ENCODE measurements at regions not wholly inside any gene's neighbourhood (a gene's known extent, or its start where the extent isn't known, plus 50 kb on each side); places are given as distances from the start of the nearest gene placed in this dataset.

- Histone ChIP-seq H4K20me1 (no peaks in the 10 kb centered on the region), H3K27me3 (no peaks in the 10 kb centered on the region), H3K9me3 (replicated peaks in 1 of 11) (no peaks in the 10 kb centered on the region), H3K9ac (no peak overlapping the region), H3K4me3 (no peak overlapping the region), H3K36me3 (no peaks in the 10 kb centered on the region), H3K4me1 (peaks cover 0 to 31% (median 16%) of the 10 kb centered on the region in 10 experiments; a peak in 11 of 20 replicates), H3K27ac (no peak overlapping the region), H3K4me2 (no peak overlapping the region)
- no peak for TF ChIP-seq Cebpa-rat (IDR thresholded peaks at IDR 0.05)
Observed at GRCh38 chr16:65950211-65950610, 416.3 kb upstream of the CDH5 start.

GRCh38 chr16:65948361-65948760, 418.1 kb upstream of the CDH5 start:
- H3K36me3 ChIP-seq, result no peaks in the 10 kb centered on the region
- no peaks in the 10 kb centered on the region for H4K20me1 ChIP-seq
- TF ChIP-seq Cebpa-rat (IDR thresholded peaks at IDR 0.05), result no peak
- H3K27me3 ChIP-seq, result no peaks in the 10 kb centered on the region
- H3K27ac ChIP-seq, result no peak overlapping the region
- H3K4me3 ChIP-seq, result no peak overlapping the region
- 0 out of 22 replicates have a peak, but pooled peaks cover 0 to 5% (median 0%) of the 10 kb centered on the region in 11 experiments for H3K9me3 ChIP-seq (replicated peaks in 1 of 11)
- no peak overlapping the region for H3K4me2 ChIP-seq
- H3K9ac ChIP-seq, result no peak overlapping the region
- H3K4me1 ChIP-seq, result peaks cover 0 to 20% (median 9%) of the 10 kb centered on the region in 10 experiments; a peak in 7 of 20 replicates

- Histone ChIP-seq H3K36me3 (no peaks in the 10 kb centered on the region), H3K27me3 (no peaks in the 10 kb centered on the region), H3K9me3 (replicated peaks in 1 of 11) (peaks cover 0 to 8% (median 0%) of the 10 kb centered on the region in 11 experiments; a peak in 1 of 22 replicates), H3K4me3 (no peak overlapping the region), H3K4me1 (peaks cover 0 to 17% (median 7%) of the 10 kb centered on the region in 10 experiments; a peak in 6 of 20 replicates), H4K20me1 (no peaks in the 10 kb centered on the region), H3K4me2 (no peak overlapping the region), H3K9ac (no peak overlapping the region), H3K27ac (no peak overlapping the region)
- TF ChIP-seq Cebpa-rat (IDR thresholded peaks at IDR 0.05), result no peak
Observed at GRCh38 chr16:65947951-65948350, 418.5 kb upstream of the CDH5 start.

- Histone ChIP-seq H4K20me1 (no peaks in the 10 kb centered on the region), H3K36me3 (no peaks in the 10 kb centered on the region)
- TF ChIP-seq Cebpa-rat (IDR thresholded peaks at IDR 0.05), result no peak
Observed at GRCh38 chr16:65945493-65945892, 421.0 kb upstream of the CDH5 start.

GRCh38 chr16:65944361-65944760, 422.1 kb upstream of the CDH5 start:
- H3K4me1 ChIP-seq, result peaks cover 0 to 12% (median 6%) of the 10 kb centered on the region in 10 experiments; a peak in 5 of 20 replicates
- H3K9me3 ChIP-seq (replicated peaks in 1 of 11), result peaks cover 0 to 16% (median 0%) of the 10 kb centered on the region in 11 experiments; a peak in 2 of 22 replicates
- H3K27me3 ChIP-seq, result no peaks in the 10 kb centered on the region
- H4K20me1 ChIP-seq, result no peaks in the 10 kb centered on the region
- no peak for TF ChIP-seq Cebpa-rat (IDR thresholded peaks at IDR 0.05)
- H3K27ac ChIP-seq, result no peak overlapping the region
- no peaks in the 10 kb centered on the region for H3K36me3 ChIP-seq
- no peak overlapping the region for H3K9ac ChIP-seq
- no peak overlapping the region for H3K4me2 ChIP-seq
- no peak overlapping the region for H3K4me3 ChIP-seq

More at GRCh38 chr16:65945493-65945892, 421.0 kb upstream of the CDH5 start:
- H3K4me1 ChIP-seq, result peaks cover 0 to 16% (median 6%) of the 10 kb centered on the region in 10 experiments; a peak in 6 of 20 replicates
- no peak overlapping the region for H3K4me3 ChIP-seq
- peak overlapping the region in 4 of 11 experiments; percentile 8 to 38 (median 14); a peak in 4 of 22 replicates for H3K4me2 ChIP-seq
- no peak overlapping the region for H3K9ac ChIP-seq
- H3K27me3 ChIP-seq, result no peaks in the 10 kb centered on the region
- H3K9me3 ChIP-seq (replicated peaks in 1 of 11), result peaks cover 0 to 16% (median 0%) of the 10 kb centered on the region in 11 experiments; a peak in 2 of 22 replicates
- H3K27ac ChIP-seq, result 0 out of 22 replicates have a peak overlapping the region, but pooled peaks of 1 of the 11 experiments have one; percentile 7

- TF ChIP-seq Cebpa-rat (IDR thresholded peaks at IDR 0.05), result no peak
- H4K20me1 ChIP-seq, result no peaks in the 10 kb centered on the region
- no peak overlapping the region for H3K4me2 ChIP-seq
- no peak overlapping the region for H3K9ac ChIP-seq
- peaks cover 0 to 20% (median 0%) of the 10 kb centered on the region in 11 experiments; a peak in 5 of 22 replicates for H3K9me3 ChIP-seq (replicated peaks in 1 of 11)
- no peak overlapping the region for H3K4me3 ChIP-seq
- peaks cover 0 to 5% (median 3%) of the 10 kb centered on the region in 10 experiments; a peak in 5 of 20 replicates for H3K4me1 ChIP-seq
- no peak overlapping the region for H3K27ac ChIP-seq
- H3K36me3 ChIP-seq, result no peaks in the 10 kb centered on the region
- H3K27me3 ChIP-seq, result no peaks in the 10 kb centered on the region
Observed at GRCh38 chr16:65940711-65941110, 425.8 kb upstream of the CDH5 start.

GRCh38 chr16:65938083-65938482, 428.4 kb upstream of the CDH5 start:
- no peaks in the 10 kb centered on the region for H3K36me3 ChIP-seq
- TF ChIP-seq Cebpa-rat (IDR thresholded peaks at IDR 0.05), result no peak
- no peaks in the 10 kb centered on the region for H3K4me1 ChIP-seq
- H3K27me3 ChIP-seq, result no peaks in the 10 kb centered on the region
- no peak overlapping the region for H3K4me3 ChIP-seq
- no peak overlapping the region for H3K27ac ChIP-seq
- H3K9me3 ChIP-seq (replicated peaks in 1 of 11), result peaks cover 0 to 22% (median 9%) of the 10 kb centered on the region in 11 experiments; a peak in 10 of 22 replicates
- H3K9ac ChIP-seq, result no peak overlapping the region
- no peaks in the 10 kb centered on the region for H4K20me1 ChIP-seq
- no peak overlapping the region for H3K4me2 ChIP-seq

- H4K20me1 ChIP-seq, result no peaks in the 10 kb centered on the region
- H3K36me3 ChIP-seq, result no peaks in the 10 kb centered on the region
- no peak overlapping the region for H3K27ac ChIP-seq
- no peak overlapping the region for H3K4me3 ChIP-seq
- no peaks in the 10 kb centered on the region for H3K27me3 ChIP-seq
- no peaks in the 10 kb centered on the region for H3K4me1 ChIP-seq
- no peak overlapping the region for H3K9ac ChIP-seq
- H3K9me3 ChIP-seq (replicated peaks in 1 of 11), result peaks cover 0 to 22% (median 10%) of the 10 kb centered on the region in 11 experiments; a peak in 10 of 22 replicates
- no peak for TF ChIP-seq Cebpa-rat (IDR thresholded peaks at IDR 0.05)
- no peak overlapping the region for H3K4me2 ChIP-seq
Observed at GRCh38 chr16:65937455-65937854, 429.0 kb upstream of the CDH5 start.

GRCh38 chr16:65936096-65936495, 430.4 kb upstream of the CDH5 start:
- Histone ChIP-seq H4K20me1 (no peaks in the 10 kb centered on the region), H3K4me3 (no peak overlapping the region), H3K27me3 (no peaks in the 10 kb centered on the region)

GRCh38 chr16:65934443-65934842, 432.0 kb upstream of the CDH5 start:
- H3K9me3 ChIP-seq (replicated peaks in 1 of 11), result peaks cover 0 to 29% (median 7%) of the 10 kb centered on the region in 11 experiments; a peak in 11 of 22 replicates
- H3K36me3 ChIP-seq, result no peaks in the 10 kb centered on the region
- H3K27me3 ChIP-seq, result no peaks in the 10 kb centered on the region
- H3K27ac ChIP-seq, result no peak overlapping the region
- H3K4me3 ChIP-seq, result no peak overlapping the region
- no peak overlapping the region for H3K4me2 ChIP-seq
- H3K9ac ChIP-seq, result no peak overlapping the region
- no peaks in the 10 kb centered on the region for H3K4me1 ChIP-seq
- TF ChIP-seq Cebpa-rat (IDR thresholded peaks at IDR 0.05), result no peak
- H4K20me1 ChIP-seq, result no peaks in the 10 kb centered on the region

More at GRCh38 chr16:65936096-65936495, 430.4 kb upstream of the CDH5 start:
- Histone ChIP-seq H3K4me2 (no peak overlapping the region), H3K9ac (no peak overlapping the region), H3K9me3 (replicated peaks in 1 of 11) (peaks cover 0 to 22% (median 7%) of the 10 kb centered on the region in 11 experiments; a peak in 10 of 22 replicates), H3K4me1 (no peaks in the 10 kb centered on the region), H3K27ac (no peak overlapping the region), H3K36me3 (no peaks in the 10 kb centered on the region)
- no peak for TF ChIP-seq Cebpa-rat (IDR thresholded peaks at IDR 0.05)

Data from BLaER1 treated with 17β-estradiol and CSF1 and Interleukin-3, amounts not matched to agents 10 nM and 100 nM (cell line).